HCT116 (cell line): ENCODE measurements at regions not wholly inside any gene's neighbourhood (a gene's known extent, or its start where the extent isn't known, plus 50 kb on each side); places are given as distances from the start of the nearest gene placed in this dataset.

Experiments
- ATAC-seq: fragments of 200-7000 bp; cut with Tn5 transposase; 2 replicates; pipeline ENCODE4 v1.9.1; 2020; ENCODE audit warnings: mild to moderate bottlenecking, moderate library complexity
- BruUV-seq: library from RNA; stranded (reverse); fragments of 400-500 nt; replicated peaks from 2 replicates; lab custom pipeline; 2021; lab: Mats Ljungman, UMichigan
- CTCF ChIA-PET: fragments of 300-600 bp; sonication (Branson Sonifier 250); formaldehyde crosslinking; loops from one replicate; lab custom pipeline; 2021; ENCODE audit warnings: antibody characterized with exemption; lab: Charles Lee
- POLR2A ChIA-PET: fragments of 300-600, 350-600 bp; sonication (Branson Sonifier 250); formaldehyde crosslinking; loops from one replicate; lab custom pipeline; 2021; ENCODE audit warnings: antibody characterized with exemption; lab: Charles Lee
- RAD21 ChIA-PET, 2 experiments: fragments of 300-600 bp; sonication (Branson Sonifier 250); formaldehyde crosslinking; loops; one replicate each; lab custom pipeline; 2023; ENCODE audit warnings: low total read pairs in 2 of 2; ENCODE audit not compliant: uncharacterized antibody in 2 of 2, unreplicated experiment in 2 of 2, low non-redundant PET in 1 of 2; lab: Charles Lee
- DNase-seq: peaks from one replicate; pipeline ENCODE4 v3.0.0-alpha.2; 2010; ENCODE audit warnings: low read depth, low spot score
- H2AFZ ChIP-seq: fragments of 200-600 bp; shearing (Covaris generic), sonication (generic); 2 replicates; pipeline ENCODE4 v1.6.1; 2017; ENCODE audit warnings: low read depth, mixed run types, mixed read lengths, antibody characterized with exemption, low read length; ENCODE audit not compliant: poor library complexity, severe bottlenecking
- H3K27ac ChIP-seq: 2 replicates; pipeline ENCODE4 v1.5.1; 2012; ENCODE audit warnings: low read depth, low read length
- H3K27me3 ChIP-seq: fragments of 200-600 bp; sonication (generic); 2 replicates; pipeline ENCODE4 v1.6.1; 2016; ENCODE audit warnings: mixed run types, low read length, mixed read lengths; ENCODE audit not compliant: insufficient read depth
- H3K36me3 ChIP-seq, 2 experiments: fragments of 200-500 bp in 1 of 2; fragments of 200-600 bp in 1 of 2; sonication (Bioruptor generic) in 1 of 2; sonication (generic) in 1 of 2; 2 replicates each; pipeline versions ENCODE4 v1.5.1 to v1.6.1; 2014 to 2016; ENCODE audit warnings: low read length in 2 of 2, inconsistent platforms in 1 of 2, mixed read lengths in 1 of 2, mixed run types in 1 of 2; ENCODE audit not compliant: insufficient read depth in 2 of 2, control insufficient read depth in 1 of 2
- H3K4me1 ChIP-seq, 2 experiments: fragments of 200-600 bp in 1 of 2; sonication (generic) in 1 of 2; 2 replicates each; pipeline versions ENCODE4 v1.5.1 to v1.6.1; 2012 to 2017; ENCODE audit warnings: low read length in 2 of 2, inconsistent platforms in 1 of 2, mild to moderate bottlenecking in 1 of 2, mixed read lengths in 1 of 2, mixed run types in 1 of 2, moderate library complexity in 1 of 2; ENCODE audit not compliant: insufficient read depth in 2 of 2, control insufficient read depth in 1 of 2
- H3K4me2 ChIP-seq: fragments of 200-600 bp; sonication (generic); 2 replicates; pipeline ENCODE4 v1.6.1; 2017; ENCODE audit warnings: mixed run types, low read length, mixed read lengths
- H3K4me3 ChIP-seq, 2 experiments: fragments of 200-600 bp in 1 of 2; sonication (generic) in 1 of 2; replicated peaks in 1 of 2; 2 replicates each; pipeline ENCODE4 v1.5.1; 2011 to 2016; ENCODE audit warnings: low read length in 2 of 2, control low read depth in 1 of 2, low read depth in 1 of 2, mild to moderate bottlenecking in 1 of 2, mixed read lengths in 1 of 2, mixed run types in 1 of 2
- H3K79me2 ChIP-seq: fragments of 200-600 bp; sonication (generic); 2 replicates; pipeline ENCODE4 v1.6.1; 2017; ENCODE audit warnings: mild to moderate bottlenecking, mixed run types, low read length, moderate library complexity, mixed read lengths; ENCODE audit not compliant: insufficient read depth
- H3K9ac ChIP-seq: fragments of 200-600 bp; sonication (generic); 2 replicates; pipeline ENCODE4 v1.6.1; 2016; ENCODE audit warnings: low read length, mixed read lengths
- H3K9me2 ChIP-seq: fragments of 200-600 bp; sonication (generic), shearing (Covaris generic); 2 replicates; pipeline ENCODE4 v1.6.1; 2017; ENCODE audit warnings: mixed run types, mild to moderate bottlenecking, moderate library complexity; ENCODE audit not compliant: insufficient read depth
- H3K9me3 ChIP-seq, 2 experiments: fragments of 200-500 bp in 1 of 2; fragments of 200-600 bp in 1 of 2; sonication (Bioruptor generic) in 1 of 2; sonication (generic) in 1 of 2; 2 replicates each; pipeline ENCODE4 v1.6.1; 2014 to 2017; ENCODE audit warnings: low read length in 2 of 2, mixed read lengths in 2 of 2, inconsistent platforms in 1 of 2, low read depth in 1 of 2, mild to moderate bottlenecking in 1 of 2, mixed run types in 1 of 2, moderate library complexity in 1 of 2; ENCODE audit not compliant: control insufficient read depth in 1 of 2, insufficient read depth in 1 of 2
- H4K20me1 ChIP-seq: fragments of 200-600 bp; sonication (generic), shearing (Covaris generic); 2 replicates; pipeline ENCODE4 v1.6.1; 2017; ENCODE audit warnings: mixed run types, mild to moderate bottlenecking, moderate library complexity; ENCODE audit not compliant: insufficient read depth
- CBX3 ChIP-seq: IDR thresholded peaks from 2 replicates; pipeline ENCODE4 v1.6.1; 2012; ENCODE audit warnings: low read depth
- POLR2AphosphoS5 ChIP-seq: IDR thresholded peaks from 2 replicates; pipeline ENCODE4 v1.6.1; 2011; ENCODE audit warnings: mild to moderate bottlenecking, low read depth, low read length, moderate library complexity
- RAD21 ChIP-seq: IDR thresholded peaks from 2 replicates; pipeline ENCODE4 v1.6.1; 2012; ENCODE audit warnings: low read depth, mild to moderate bottlenecking
- SIN3A ChIP-seq: IDR thresholded peaks from 2 replicates; pipeline ENCODE4 v1.6.1; 2012; ENCODE audit warnings: low read depth
- SP1 ChIP-seq: IDR thresholded peaks from 2 replicates; pipeline ENCODE4 v1.6.1; 2012; ENCODE audit warnings: low read depth
- TCF7L2 ChIP-seq: IDR thresholded peaks from 2 replicates; pipeline ENCODE4 v1.7.0; 2011; ENCODE audit warnings: borderline replicate concordance, inconsistent platforms; ENCODE audit not compliant: insufficient read depth, insufficient read length; ENCODE audit errors: extremely low read depth
- YY1 ChIP-seq: IDR thresholded peaks from 2 replicates; pipeline ENCODE4 v1.6.1; 2011; ENCODE audit warnings: low read length, low read depth, moderate library complexity, mild to moderate bottlenecking; ENCODE audit not compliant: insufficient replicate concordance; ENCODE audit errors: extremely low read depth
- ZFX ChIP-seq: fragments of 450-650 bp; IDR thresholded peaks from 2 replicates; pipeline ENCODE4 v1.6.1; 2017
- intact Hi-C: fragments of 100-400 bp; cut with micrococcal nuclease; formaldehyde crosslinking; loops from 2 replicates; pipeline ENCODE4 v1.10.0; 2022
- TF ChIP-seq, protein P1 (sequence below): IDR thresholded peaks from 2 replicates; pipeline ENCODE4 v1.6.1; 2012
- TF ChIP-seq, protein P2 (sequence below): IDR thresholded peaks from 2 replicates; pipeline ENCODE4 v1.6.1; 2011; ENCODE audit warnings: mild to moderate bottlenecking, low read length, moderate library complexity; ENCODE audit not compliant: insufficient replicate concordance; ENCODE audit errors: extremely low read depth

DNA sequence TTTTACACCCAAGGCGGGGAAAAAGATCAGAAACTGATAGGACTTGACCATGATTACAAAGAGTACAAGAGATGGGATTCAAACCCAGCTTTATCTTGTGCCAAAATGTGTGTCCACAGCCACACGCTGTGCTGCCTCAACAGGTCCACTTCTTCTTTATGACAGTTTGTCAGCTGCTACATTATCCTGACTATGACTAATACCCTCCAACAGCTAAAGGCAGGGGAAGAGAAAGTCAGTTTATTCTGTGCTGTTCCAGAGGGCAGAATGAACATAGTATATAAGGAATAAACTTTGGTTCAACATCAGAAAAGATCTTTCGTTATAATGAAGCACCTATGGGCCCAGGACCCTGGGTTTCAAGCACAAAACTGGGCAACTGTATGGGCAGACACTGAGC is 668.2 kb upstream of the TENM4 start:
- no peak overlapping the region for H3K9ac ChIP-seq
- H3K27me3 ChIP-seq, result no peaks in the 10 kb centered on the region
- ChIA-PET CTCF (no interaction called here), POLR2A (no interaction called here), RAD21 (no interaction called here)
- no peaks in the 10 kb centered on the region for H3K4me1 ChIP-seq
- H3K27ac ChIP-seq, result no peak overlapping the region
- no peaks in the 10 kb centered on the region for H3K36me3 ChIP-seq
- ATAC-seq, result no peak
- no peaks in the 10 kb centered on the region for H3K9me2 ChIP-seq
- intact Hi-C loops, result no loop called here
- H3K9me3 ChIP-seq, result peaks cover 9% of the 10 kb centered on the region in 2 experiments; a peak in 2 of 4 replicates
- TF ChIP-seq SIN3A, result no peak
- no peak for TF ChIP-seq POLR2AphosphoS5
- DNase-seq, result no peak
- no peak overlapping the region for H2AFZ ChIP-seq
- H3K4me3 ChIP-seq, result no peak overlapping the region
- no peaks in the 10 kb centered on the region for H4K20me1 ChIP-seq
- H3K4me2 ChIP-seq, result no peak overlapping the region
- BruUV-seq, result no TSS peak
- no peaks in the 10 kb centered on the region for H3K79me2 ChIP-seq

DNA sequence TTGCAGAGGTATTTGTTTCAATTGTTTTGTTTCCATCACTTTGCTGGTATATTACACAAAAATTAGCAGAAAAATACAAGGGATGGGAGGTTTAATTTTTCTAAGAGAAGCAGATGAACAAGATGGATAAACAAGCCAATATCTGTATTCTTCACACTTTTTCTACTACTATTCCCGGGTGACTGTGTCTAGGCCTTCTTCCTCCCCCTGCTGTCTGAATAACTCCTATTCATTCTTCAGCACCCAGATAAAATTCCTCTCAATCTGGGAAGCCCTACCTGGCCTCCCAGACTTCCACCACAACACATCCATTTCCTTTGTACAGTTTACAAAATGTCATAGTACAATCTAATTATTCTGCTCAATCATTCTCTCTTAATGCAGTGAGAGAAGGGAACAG is 666.6 kb upstream of the TENM4 start:
- no peak for DNase-seq
- no peak for ATAC-seq
- H3K79me2 ChIP-seq, result no peaks in the 10 kb centered on the region
- no TSS peak for BruUV-seq
- ChIA-PET POLR2A (no interaction called here), CTCF (no interaction called here), RAD21 (no interaction called here)
- no peak overlapping the region for H3K4me2 ChIP-seq
- no peak for TF ChIP-seq YY1
- no peak for TF ChIP-seq SP1
- TF ChIP-seq SIN3A, result no peak
- TF ChIP-seq CBX3, result no peak
- TF ChIP-seq, protein P1, sequence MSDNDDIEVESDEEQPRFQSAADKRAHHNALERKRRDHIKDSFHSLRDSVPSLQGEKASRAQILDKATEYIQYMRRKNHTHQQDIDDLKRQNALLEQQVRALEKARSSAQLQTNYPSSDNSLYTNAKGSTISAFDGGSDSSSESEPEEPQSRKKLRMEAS, result no peak
- no peak for TF ChIP-seq RAD21
- TF ChIP-seq TCF7L2, result no peak
- no peak for TF ChIP-seq ZFX
- TF ChIP-seq, protein P2, sequence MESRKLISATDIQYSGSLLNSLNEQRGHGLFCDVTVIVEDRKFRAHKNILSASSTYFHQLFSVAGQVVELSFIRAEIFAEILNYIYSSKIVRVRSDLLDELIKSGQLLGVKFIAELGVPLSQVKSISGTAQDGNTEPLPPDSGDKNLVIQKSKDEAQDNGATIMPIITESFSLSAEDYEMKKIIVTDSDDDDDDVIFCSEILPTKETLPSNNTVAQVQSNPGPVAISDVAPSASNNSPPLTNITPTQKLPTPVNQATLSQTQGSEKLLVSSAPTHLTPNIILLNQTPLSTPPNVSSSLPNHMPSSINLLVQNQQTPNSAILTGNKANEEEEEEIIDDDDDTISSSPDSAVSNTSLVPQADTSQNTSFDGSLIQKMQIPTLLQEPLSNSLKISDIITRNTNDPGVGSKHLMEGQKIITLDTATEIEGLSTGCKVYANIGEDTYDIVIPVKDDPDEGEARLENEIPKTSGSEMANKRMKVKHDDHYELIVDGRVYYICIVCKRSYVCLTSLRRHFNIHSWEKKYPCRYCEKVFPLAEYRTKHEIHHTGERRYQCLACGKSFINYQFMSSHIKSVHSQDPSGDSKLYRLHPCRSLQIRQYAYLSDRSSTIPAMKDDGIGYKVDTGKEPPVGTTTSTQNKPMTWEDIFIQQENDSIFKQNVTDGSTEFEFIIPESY, result no peak
- no peaks in the 10 kb centered on the region for H3K4me1 ChIP-seq
- H3K4me3 ChIP-seq, result no peak overlapping the region
- no peaks in the 10 kb centered on the region for H4K20me1 ChIP-seq
- no peak overlapping the region for H3K27ac ChIP-seq
- H3K9ac ChIP-seq, result no peak overlapping the region
- H2AFZ ChIP-seq, result no peak overlapping the region
- H3K36me3 ChIP-seq, result no peaks in the 10 kb centered on the region
- intact Hi-C loops, result no loop called here
- H3K9me2 ChIP-seq, result no peaks in the 10 kb centered on the region
- peaks cover 9% of the 10 kb centered on the region in 2 experiments; a peak in 2 of 4 replicates for H3K9me3 ChIP-seq
- no peaks in the 10 kb centered on the region for H3K27me3 ChIP-seq
